DND-41 (cell line): ENCODE measurements at regions not wholly inside any gene's neighbourhood (a gene's known extent, or its start where the extent isn't known, plus 50 kb on each side); places are given as distances from the start of the nearest gene placed in this dataset.

Experiments
- ATAC-seq: fragments of 200-7000 bp; cut with Tn5 transposase; 3 replicates; pipeline ENCODE4 v1.9.1; 2021; ENCODE audit warnings: low read depth; ENCODE audit not compliant: insufficient read depth
- DNase-seq: peaks from one replicate; pipeline ENCODE4 v3.0.0-alpha.2; 2020
- H2AFZ ChIP-seq: 2 replicates; pipeline ENCODE4 v1.6.0; 2012; ENCODE audit warnings: low read depth, low read length
- H3K27ac ChIP-seq: 2 replicates; pipeline ENCODE4 v1.5.1; 2012; ENCODE audit warnings: low read length, inconsistent platforms
- H3K27me3 ChIP-seq: fragments of 200-600 bp; sonication (generic); 2 replicates; pipeline ENCODE4 v1.6.0; 2012; ENCODE audit warnings: low read length, mild to moderate bottlenecking, inconsistent platforms; ENCODE audit not compliant: insufficient read depth, poor library complexity
- H3K36me3 ChIP-seq: 2 replicates; pipeline ENCODE4 v1.5.1; 2012; ENCODE audit warnings: low read length, inconsistent platforms; ENCODE audit not compliant: insufficient read depth
- H3K4me1 ChIP-seq: 2 replicates; pipeline ENCODE4 v1.5.1; 2012; ENCODE audit warnings: mild to moderate bottlenecking, low read length; ENCODE audit not compliant: insufficient read depth
- H3K4me2 ChIP-seq: 2 replicates; pipeline ENCODE4 v1.6.0; 2012; ENCODE audit warnings: mild to moderate bottlenecking, moderate library complexity, low read length, inconsistent platforms; ENCODE audit not compliant: insufficient read depth
- H3K4me3 ChIP-seq, 2 experiments: fragments of 200-600 bp in 1 of 2; shearing (Covaris generic) in 1 of 2; 2 replicates each; pipeline ENCODE4 v1.5.1; 2012 to 2016; ENCODE audit warnings: inconsistent platforms in 2 of 2, low read length in 2 of 2, mild to moderate bottlenecking in 2 of 2, low read depth in 1 of 2, moderate library complexity in 1 of 2
- H3K79me2 ChIP-seq: 2 replicates; pipeline ENCODE4 v1.6.0; 2012; ENCODE audit warnings: low read length, inconsistent platforms; ENCODE audit not compliant: insufficient read depth
- H3K9ac ChIP-seq: 2 replicates; pipeline ENCODE4 v1.6.0; 2012; ENCODE audit warnings: low read depth, mild to moderate bottlenecking, inconsistent platforms, low read length, moderate library complexity
- H3K9me3 ChIP-seq: 2 replicates; pipeline ENCODE4 v1.5.1; 2012; ENCODE audit warnings: low read length, moderate library complexity, mild to moderate bottlenecking, inconsistent platforms; ENCODE audit not compliant: insufficient read depth, severe bottlenecking
- H4K20me1 ChIP-seq: 2 replicates; pipeline ENCODE4 v1.6.0; 2012; ENCODE audit warnings: low read length; ENCODE audit not compliant: insufficient read depth
- CTCF ChIP-seq: IDR thresholded peaks from 2 replicates; pipeline ENCODE4 v1.5.1; 2012; ENCODE audit warnings: borderline replicate concordance, low read length, moderate library complexity, mild to moderate bottlenecking; ENCODE audit not compliant: poor library complexity, severe bottlenecking; ENCODE audit errors: extremely low read depth
- EZH2 ChIP-seq: IDR thresholded peaks from 3 replicates; pipeline ENCODE4 v1.6.1; 2012; ENCODE audit warnings: borderline replicate concordance, low read depth, mild to moderate bottlenecking, moderate library complexity, low read length, inconsistent platforms; ENCODE audit not compliant: severe bottlenecking

DNA sequence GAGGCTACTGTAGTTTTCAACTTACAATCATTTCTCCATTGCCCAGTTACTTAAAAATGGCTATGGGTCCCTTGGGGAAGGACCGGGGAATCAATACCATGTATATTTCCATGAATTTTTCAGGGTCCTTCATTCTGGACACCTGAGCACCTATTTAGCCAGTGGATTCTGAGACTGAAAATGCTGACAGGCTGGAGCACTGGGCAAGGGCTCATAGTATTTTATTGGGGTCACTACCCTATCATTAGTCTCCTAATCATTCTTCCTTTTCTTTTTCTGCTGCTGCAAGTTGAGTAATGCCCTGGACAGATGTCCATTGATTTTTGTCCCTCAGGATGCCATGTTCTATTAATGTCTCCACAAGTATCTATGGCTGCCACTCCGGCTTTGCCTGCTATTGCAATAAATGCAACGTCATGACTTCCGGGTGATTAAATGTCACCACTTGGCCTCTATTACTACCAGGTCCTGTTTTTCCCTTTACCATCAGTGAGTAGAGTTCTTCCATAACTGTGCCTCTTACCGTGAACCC is 279.3 kb upstream of the FBXL7 start:
- TF ChIP-seq CTCF, result no peak
- TF ChIP-seq EZH2, result no peak
- Histone ChIP-seq H3K9me3 (no peaks in the 10 kb centered on the region), H2AFZ (no peak overlapping the region), H3K9ac (no peak overlapping the region), H4K20me1 (no peaks in the 10 kb centered on the region), H3K27ac (no peak overlapping the region), H3K79me2 (no peaks in the 10 kb centered on the region), H3K4me2 (no peak overlapping the region), H3K4me3 (no peak overlapping the region), H3K4me1 (no peaks in the 10 kb centered on the region), H3K27me3 (no peaks in the 10 kb centered on the region), H3K36me3 (no peaks in the 10 kb centered on the region)
- DNase-seq (no peak), ATAC-seq (no peak)

GRCh38 chr5:15215056-15215455 is 284.9 kb upstream of the FBXL7 start:
- H3K27me3 ChIP-seq, result no peaks in the 10 kb centered on the region
- H3K4me3 ChIP-seq, result no peak overlapping the region
- no peak for TF ChIP-seq EZH2
- TF ChIP-seq CTCF, result no peak
- ATAC-seq, result no peak
- no peaks in the 10 kb centered on the region for H3K4me1 ChIP-seq
- no peaks in the 10 kb centered on the region for H3K79me2 ChIP-seq
- no peak overlapping the region for H3K9ac ChIP-seq
- H3K36me3 ChIP-seq, result no peaks in the 10 kb centered on the region
- H3K27ac ChIP-seq, result no peak overlapping the region
- H3K4me2 ChIP-seq, result no peak overlapping the region
- DNase-seq, result no peak
- no peak overlapping the region for H2AFZ ChIP-seq
- H3K9me3 ChIP-seq, result no peaks in the 10 kb centered on the region
- no peaks in the 10 kb centered on the region for H4K20me1 ChIP-seq

DNA sequence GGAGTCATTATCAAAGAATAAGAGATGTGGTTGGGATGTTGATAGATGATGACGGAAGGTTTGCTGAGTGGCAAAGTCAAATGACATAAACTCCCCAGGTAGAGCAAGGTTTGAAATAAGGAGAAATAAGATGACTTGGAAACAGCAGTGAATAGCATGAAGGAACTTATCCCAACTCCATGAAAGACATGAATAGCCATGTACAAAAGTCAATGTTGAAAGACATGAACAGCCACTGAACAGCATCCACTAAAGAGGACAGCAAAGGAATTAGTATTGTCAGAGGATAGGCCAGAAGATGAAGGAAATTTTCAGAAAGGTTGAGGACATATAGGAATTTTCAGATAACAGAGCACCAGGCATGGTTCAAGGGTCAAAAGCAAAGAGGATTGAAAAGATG is 286.0 kb upstream of the FBXL7 start:
- Histone ChIP-seq H3K9ac (no peak overlapping the region), H4K20me1 (no peaks in the 10 kb centered on the region), H2AFZ (no peak overlapping the region), H3K36me3 (no peaks in the 10 kb centered on the region), H3K79me2 (no peaks in the 10 kb centered on the region), H3K9me3 (no peaks in the 10 kb centered on the region), H3K27ac (no peak overlapping the region), H3K4me2 (no peak overlapping the region), H3K27me3 (no peaks in the 10 kb centered on the region), H3K4me3 (no peak overlapping the region), H3K4me1 (no peaks in the 10 kb centered on the region)
- no peak for ATAC-seq
- TF ChIP-seq CTCF, result no peak
- no peak for TF ChIP-seq EZH2
- DNase-seq, result no peak
